ENCODE measurements at regions not wholly inside any gene's neighbourhood (a gene's known extent, or its start where the extent isn't known, plus 50 kb on each side); places are given as distances from the start of the nearest gene placed in this dataset.

- TF ChIP-seq, protein P1, sequence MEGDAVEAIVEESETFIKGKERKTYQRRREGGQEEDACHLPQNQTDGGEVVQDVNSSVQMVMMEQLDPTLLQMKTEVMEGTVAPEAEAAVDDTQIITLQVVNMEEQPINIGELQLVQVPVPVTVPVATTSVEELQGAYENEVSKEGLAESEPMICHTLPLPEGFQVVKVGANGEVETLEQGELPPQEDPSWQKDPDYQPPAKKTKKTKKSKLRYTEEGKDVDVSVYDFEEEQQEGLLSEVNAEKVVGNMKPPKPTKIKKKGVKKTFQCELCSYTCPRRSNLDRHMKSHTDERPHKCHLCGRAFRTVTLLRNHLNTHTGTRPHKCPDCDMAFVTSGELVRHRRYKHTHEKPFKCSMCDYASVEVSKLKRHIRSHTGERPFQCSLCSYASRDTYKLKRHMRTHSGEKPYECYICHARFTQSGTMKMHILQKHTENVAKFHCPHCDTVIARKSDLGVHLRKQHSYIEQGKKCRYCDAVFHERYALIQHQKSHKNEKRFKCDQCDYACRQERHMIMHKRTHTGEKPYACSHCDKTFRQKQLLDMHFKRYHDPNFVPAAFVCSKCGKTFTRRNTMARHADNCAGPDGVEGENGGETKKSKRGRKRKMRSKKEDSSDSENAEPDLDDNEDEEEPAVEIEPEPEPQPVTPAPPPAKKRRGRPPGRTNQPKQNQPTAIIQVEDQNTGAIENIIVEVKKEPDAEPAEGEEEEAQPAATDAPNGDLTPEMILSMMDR (IDR thresholded peaks at IDR 0.05; ENCODE audit: insufficient read depth, low read depth, low read length) = no peak
- no peak for TF ChIP-seq EZH2 (IDR thresholded peaks at IDR 0.05; ENCODE audit: insufficient read depth, low read length)
Measured at GRCh38 chr2:175688243-175688642, 313.8 kb downstream of the LNPK start.
